ENCODE measurements at regions not wholly inside any gene's neighbourhood (a gene's known extent, or its start where the extent isn't known, plus 50 kb on each side); places are given as distances from the start of the nearest gene placed in this dataset.

- TF ChIP-seq CEBPB (IDR thresholded peaks at IDR 0.05) = no peak
- no peak for TF ChIP-seq FOXM1 (IDR thresholded peaks at IDR 0.05; ENCODE audit: borderline replicate concordance, low read depth)
These were observed 60.6 kb upstream of the MSMB start for GRCh38 chr10:46106410-46107255.
